Thyroid gland (tissue), 4 donors: ENCODE measurements at regions not wholly inside any gene's neighbourhood (a gene's known extent, or its start where the extent isn't known, plus 50 kb on each side); places are given as distances from the start of the nearest gene placed in this dataset.

ENCODE experiments used
- POLR2A ChIP-seq, 2 donors: fragments of 450-650 bp; IDR thresholded peaks; one replicate each; pipeline ENCODE4 v1.6.1; 2017; ENCODE audit warnings: antibody characterized with exemption in 2 of 2, mild to moderate bottlenecking in 2 of 2, moderate library complexity in 1 of 2
- TF ChIP-seq, protein P1 (sequence below), 6 experiments: fragments of 200-600 bp in 3 of 6; fragments of 450-650 bp in 3 of 6; sonication (generic) in 3 of 6; IDR thresholded peaks; one replicate each; pipeline ENCODE4 v1.5.1; 2016 to 2019; ENCODE audit warnings: antibody characterized with exemption in 6 of 6, mild to moderate bottlenecking in 2 of 6, inconsistent platforms in 1 of 6, moderate library complexity in 1 of 6

DNA sequence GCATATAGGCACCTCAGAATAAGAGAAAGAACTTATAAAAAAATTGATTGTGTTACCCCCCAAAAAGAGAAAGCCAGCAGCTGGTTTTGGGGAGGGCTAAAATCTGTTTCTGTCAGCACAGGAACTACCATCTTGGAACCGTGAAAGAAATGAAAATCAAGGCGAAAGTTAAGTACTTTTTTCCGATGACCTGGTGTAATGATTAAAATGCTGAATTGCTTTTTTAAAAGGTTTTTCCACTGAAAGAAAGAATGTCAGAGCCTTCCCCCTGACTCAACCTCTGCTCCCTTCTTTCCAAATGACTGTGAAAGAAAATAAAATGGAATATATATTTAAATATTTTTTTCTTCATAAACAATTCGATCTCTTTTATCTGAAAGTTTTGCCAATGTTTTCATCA, 570.5 kb upstream of the CFAP20DC start:
- TF ChIP-seq, protein P1, sequence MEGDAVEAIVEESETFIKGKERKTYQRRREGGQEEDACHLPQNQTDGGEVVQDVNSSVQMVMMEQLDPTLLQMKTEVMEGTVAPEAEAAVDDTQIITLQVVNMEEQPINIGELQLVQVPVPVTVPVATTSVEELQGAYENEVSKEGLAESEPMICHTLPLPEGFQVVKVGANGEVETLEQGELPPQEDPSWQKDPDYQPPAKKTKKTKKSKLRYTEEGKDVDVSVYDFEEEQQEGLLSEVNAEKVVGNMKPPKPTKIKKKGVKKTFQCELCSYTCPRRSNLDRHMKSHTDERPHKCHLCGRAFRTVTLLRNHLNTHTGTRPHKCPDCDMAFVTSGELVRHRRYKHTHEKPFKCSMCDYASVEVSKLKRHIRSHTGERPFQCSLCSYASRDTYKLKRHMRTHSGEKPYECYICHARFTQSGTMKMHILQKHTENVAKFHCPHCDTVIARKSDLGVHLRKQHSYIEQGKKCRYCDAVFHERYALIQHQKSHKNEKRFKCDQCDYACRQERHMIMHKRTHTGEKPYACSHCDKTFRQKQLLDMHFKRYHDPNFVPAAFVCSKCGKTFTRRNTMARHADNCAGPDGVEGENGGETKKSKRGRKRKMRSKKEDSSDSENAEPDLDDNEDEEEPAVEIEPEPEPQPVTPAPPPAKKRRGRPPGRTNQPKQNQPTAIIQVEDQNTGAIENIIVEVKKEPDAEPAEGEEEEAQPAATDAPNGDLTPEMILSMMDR (IDR thresholded peaks at IDR 0.05) = no peak
- TF ChIP-seq POLR2A (IDR thresholded peaks at IDR 0.05) = no peak
